Cardiac muscle cell (in vitro differentiated cells and primary cell): ENCODE measurements at regions not wholly inside any gene's neighbourhood (a gene's known extent, or its start where the extent isn't known, plus 50 kb on each side); places are given as distances from the start of the nearest gene placed in this dataset.

ENCODE experiments used
- DNase-seq, 2 donors: peaks; one replicate each; pipeline versions ENCODE4 v3.0.0 to v3.0.0-alpha.2; 2010 to 2017; ENCODE audit warnings: low read depth in 1 of 2, low spot score in 1 of 2
- H3K27ac ChIP-seq: fragments of 200-600 bp; sonication (generic); 2 replicates; pipeline ENCODE4 v1.5.1; 2016
- H3K27me3 ChIP-seq: fragments of 200-600 bp; sonication (generic); 2 replicates; pipeline ENCODE4 v1.6.0; 2016; ENCODE audit warnings: control low read depth
- H3K36me3 ChIP-seq: fragments of 200-600 bp; sonication (generic); 2 replicates; pipeline ENCODE4 v1.5.1; 2016; ENCODE audit warnings: control low read depth
- H3K4me1 ChIP-seq: fragments of 200-600 bp; sonication (generic); 2 replicates; pipeline ENCODE4 v1.8.1; 2017; ENCODE audit warnings: low read depth, mild to moderate bottlenecking, mixed run types
- H3K4me3 ChIP-seq: fragments of 200-600 bp; sonication (generic); 2 replicates; pipeline ENCODE4 v1.5.1; 2016; ENCODE audit warnings: mild to moderate bottlenecking
- H3K9me3 ChIP-seq: fragments of 200-600 bp; sonication (generic); 2 replicates; pipeline ENCODE4 v1.5.1; 2017; ENCODE audit warnings: low read depth, mild to moderate bottlenecking, control low read depth
- CTCF ChIP-seq: IDR thresholded peaks from 2 replicates; pipeline ENCODE4 v1.5.1; 2012; ENCODE audit warnings: low read depth, mild to moderate bottlenecking, low read length

GRCh38 chr14:82546401-82546800 lies 1012.7 kb upstream of the SEL1L start:
- no peak for DNase-seq
- Histone ChIP-seq H3K27ac (no peak overlapping the region), H3K36me3 (no peaks in the 10 kb centered on the region), H3K4me1 (no peaks in the 10 kb centered on the region), H3K27me3 (no peaks in the 10 kb centered on the region), H3K9me3 (no peaks in the 10 kb centered on the region), H3K4me3 (no peak overlapping the region)
- TF ChIP-seq CTCF = no peak

DNA sequence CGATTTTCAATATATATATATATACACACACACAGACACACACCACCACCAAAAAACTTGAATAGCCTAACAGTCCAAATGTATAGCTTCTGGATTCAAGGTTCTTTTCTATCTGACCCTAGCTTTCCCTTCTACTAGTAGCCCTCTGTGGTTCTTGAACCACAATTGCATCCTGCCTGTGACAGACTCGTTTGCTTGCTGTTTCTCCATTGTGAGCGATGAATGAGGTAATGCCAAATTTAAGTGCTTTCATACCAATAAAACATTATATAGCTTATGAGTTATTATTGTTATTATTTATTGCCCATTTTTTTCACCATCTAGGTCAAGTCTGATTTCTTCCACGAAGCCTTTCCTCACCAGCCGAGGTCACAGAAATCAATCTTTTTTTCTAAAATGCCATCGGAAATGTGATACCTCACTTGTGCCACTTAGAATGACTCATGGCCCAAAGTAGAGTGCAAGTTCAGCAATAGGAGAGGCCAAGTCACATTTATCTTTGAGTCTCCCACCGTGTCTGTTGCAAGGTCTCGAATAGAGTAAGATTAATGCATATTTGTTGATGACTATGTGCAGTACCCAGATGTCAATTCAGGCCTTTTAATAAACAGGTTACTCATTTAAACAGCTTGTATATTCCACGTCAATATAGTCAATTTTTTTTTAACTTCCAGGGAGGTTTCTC lies 1015.8 kb upstream of the SEL1L start:
- Histone ChIP-seq H3K27ac (no peak overlapping the region), H3K9me3 (no peaks in the 10 kb centered on the region), H3K4me1 (no peaks in the 10 kb centered on the region), H3K36me3 (no peaks in the 10 kb centered on the region), H3K4me3 (no peak overlapping the region), H3K27me3 (no peaks in the 10 kb centered on the region)
- no peak for DNase-seq
- TF ChIP-seq CTCF = no peak

GRCh38 chr14:82562881-82563280 lies 1029.2 kb upstream of the SEL1L start:
- no peak for DNase-seq
- Histone ChIP-seq H3K4me3 (no peak overlapping the region), H3K4me1 (no peaks in the 10 kb centered on the region), H3K9me3 (no peaks in the 10 kb centered on the region), H3K36me3 (no peaks in the 10 kb centered on the region), H3K27ac (no peak overlapping the region), H3K27me3 (no peaks in the 10 kb centered on the region)
- TF ChIP-seq CTCF = no peak

DNA sequence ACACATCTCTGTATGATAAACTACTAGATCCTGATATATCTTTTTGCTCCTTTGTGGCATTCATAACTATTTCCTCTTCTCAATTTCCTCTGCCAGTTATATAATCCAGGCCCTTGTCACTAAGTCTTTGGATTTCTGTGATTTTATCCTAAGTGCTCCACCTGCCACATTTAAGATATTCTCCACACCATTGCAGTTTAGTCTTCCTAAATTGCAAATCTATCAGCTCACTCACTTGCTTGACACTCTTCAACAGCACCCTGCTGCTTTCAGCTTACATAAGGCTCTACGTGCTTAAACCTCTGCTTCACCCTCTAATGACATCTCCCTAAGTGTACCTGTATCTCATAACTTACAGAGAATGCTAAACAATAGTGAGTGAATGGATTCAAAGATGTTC lies 1032.2 kb upstream of the SEL1L start:
- H3K27me3 ChIP-seq = no peaks in the 10 kb centered on the region
- TF ChIP-seq CTCF = no peak
- no peaks in the 10 kb centered on the region for H3K4me1 ChIP-seq
- H3K27ac ChIP-seq = no peak overlapping the region
- no peaks in the 10 kb centered on the region for H3K36me3 ChIP-seq
- no peaks in the 10 kb centered on the region for H3K9me3 ChIP-seq
- H3K4me3 ChIP-seq = no peak overlapping the region
- DNase-seq = no peak

GRCh38 chr14:82587226-82587625 lies 1053.6 kb upstream of the SEL1L start:
- no peak for TF ChIP-seq CTCF
- no peak overlapping the region for H3K4me3 ChIP-seq
- no peak overlapping the region for H3K27ac ChIP-seq
- no peaks in the 10 kb centered on the region for H3K27me3 ChIP-seq
- no peaks in the 10 kb centered on the region for H3K4me1 ChIP-seq
- no peaks in the 10 kb centered on the region for H3K36me3 ChIP-seq
- no peak for DNase-seq
- no peaks in the 10 kb centered on the region for H3K9me3 ChIP-seq

GRCh38 chr14:82595466-82595865 lies 1061.8 kb upstream of the SEL1L start:
- DNase-seq = no peak
- Histone ChIP-seq H3K9me3 (no peaks in the 10 kb centered on the region), H3K36me3 (no peaks in the 10 kb centered on the region), H3K4me3 (no peak overlapping the region), H3K27ac (no peak overlapping the region), H3K27me3 (no peaks in the 10 kb centered on the region), H3K4me1 (no peaks in the 10 kb centered on the region)
- TF ChIP-seq CTCF = no peak
